ENCODE measurements at regions not wholly inside any gene's neighbourhood (a gene's known extent, or its start where the extent isn't known, plus 50 kb on each side); places are given as distances from the start of the nearest gene placed in this dataset.

DNA sequence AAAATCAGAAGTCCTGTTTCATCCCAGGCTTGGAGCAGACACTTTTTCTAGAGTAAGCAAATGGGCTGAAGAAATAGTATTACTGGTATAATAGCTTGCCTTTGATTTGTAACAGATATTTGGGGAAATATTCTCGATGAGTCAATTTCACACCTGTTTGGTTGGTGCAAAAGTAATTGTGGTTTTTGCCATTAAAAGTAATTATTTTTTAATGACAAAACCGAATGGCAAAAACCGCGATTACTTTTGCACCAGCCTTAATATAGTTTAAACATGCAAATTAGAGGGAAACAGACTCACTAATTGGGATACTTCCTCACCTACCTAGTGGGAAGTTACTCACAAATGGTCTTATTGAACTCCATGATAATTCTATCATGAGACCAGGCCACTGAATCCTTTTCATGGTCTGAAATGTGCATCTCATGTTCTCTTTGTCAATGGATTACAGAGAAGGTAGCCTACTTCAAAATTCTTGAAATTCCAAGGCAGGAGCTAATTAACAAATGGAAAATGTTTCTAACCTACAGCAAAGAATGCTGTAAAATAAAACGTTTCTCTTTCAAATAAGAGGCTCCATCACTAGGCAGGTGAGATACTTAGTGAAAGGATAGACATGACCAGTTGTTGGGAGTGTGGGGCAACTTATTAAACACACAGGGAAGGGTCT is 391.3 kb downstream of the EMP1 start:
- Histone ChIP-seq H3K4me1 (ENCODE audit: control insufficient read depth, low read length) (no peaks in the 10 kb centered on the region), H3K4me2 (ENCODE audit: low read length) (no peak overlapping the region), H3F3A (ENCODE audit: control insufficient read depth, insufficient read depth) (no peaks in the 10 kb centered on the region), H3K9me2 (replicated peaks; ENCODE audit: control insufficient read depth, low read length) (no peaks in the 10 kb centered on the region), H3K27ac (ENCODE audit: low read depth, low read length) (no peak overlapping the region), H3K9me3 (ENCODE audit: control insufficient read depth, insufficient read depth, low read length) (no peaks in the 10 kb centered on the region), H3K27me3 (ENCODE audit: control insufficient read depth, low read length) (no peaks in the 10 kb centered on the region), H3K79me2 (ENCODE audit: control insufficient read depth, low read length) (no peaks in the 10 kb centered on the region), H3K4me3 (ENCODE audit: low read length) (no peak overlapping the region), H3K36me3 (ENCODE audit: control insufficient read depth, low read length) (no peaks in the 10 kb centered on the region), H4K20me1 (ENCODE audit: control insufficient read depth, insufficient read depth, low read depth, low read length) (no peaks in the 10 kb centered on the region)
- TF ChIP-seq, protein P1, sequence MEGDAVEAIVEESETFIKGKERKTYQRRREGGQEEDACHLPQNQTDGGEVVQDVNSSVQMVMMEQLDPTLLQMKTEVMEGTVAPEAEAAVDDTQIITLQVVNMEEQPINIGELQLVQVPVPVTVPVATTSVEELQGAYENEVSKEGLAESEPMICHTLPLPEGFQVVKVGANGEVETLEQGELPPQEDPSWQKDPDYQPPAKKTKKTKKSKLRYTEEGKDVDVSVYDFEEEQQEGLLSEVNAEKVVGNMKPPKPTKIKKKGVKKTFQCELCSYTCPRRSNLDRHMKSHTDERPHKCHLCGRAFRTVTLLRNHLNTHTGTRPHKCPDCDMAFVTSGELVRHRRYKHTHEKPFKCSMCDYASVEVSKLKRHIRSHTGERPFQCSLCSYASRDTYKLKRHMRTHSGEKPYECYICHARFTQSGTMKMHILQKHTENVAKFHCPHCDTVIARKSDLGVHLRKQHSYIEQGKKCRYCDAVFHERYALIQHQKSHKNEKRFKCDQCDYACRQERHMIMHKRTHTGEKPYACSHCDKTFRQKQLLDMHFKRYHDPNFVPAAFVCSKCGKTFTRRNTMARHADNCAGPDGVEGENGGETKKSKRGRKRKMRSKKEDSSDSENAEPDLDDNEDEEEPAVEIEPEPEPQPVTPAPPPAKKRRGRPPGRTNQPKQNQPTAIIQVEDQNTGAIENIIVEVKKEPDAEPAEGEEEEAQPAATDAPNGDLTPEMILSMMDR (IDR thresholded peaks at IDR 0.05; ENCODE audit: low read depth, low read length, poor library complexity, severe bottlenecking), result no peak
- TF ChIP-seq EZH2phosphoT487 (IDR thresholded peaks at IDR 0.05; ENCODE audit: borderline replicate concordance, low read length), result no peak

DNA sequence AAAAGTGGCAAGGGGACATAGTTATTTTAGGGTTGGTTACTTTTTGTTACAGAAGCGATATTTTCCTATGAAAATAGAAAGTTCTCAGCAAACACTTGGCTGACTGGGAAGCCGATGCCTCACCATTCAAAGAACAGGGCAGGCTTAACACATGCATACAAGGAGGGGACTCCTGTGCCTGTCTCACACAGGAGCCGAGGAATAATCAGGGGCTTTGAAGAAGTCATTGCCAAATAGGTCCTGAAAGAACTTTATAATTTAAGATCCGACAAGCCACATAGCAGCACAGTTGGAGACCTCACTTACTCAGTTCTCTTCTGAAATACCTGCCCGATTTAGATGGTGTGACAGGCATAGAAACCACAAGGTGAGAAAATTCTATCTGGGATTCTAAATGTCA is 389.8 kb downstream of the EMP1 start:
- Histone ChIP-seq H3K36me3 (ENCODE audit: control insufficient read depth, low read length) (no peaks in the 10 kb centered on the region), H3K27ac (ENCODE audit: low read depth, low read length) (no peak overlapping the region), H4K20me1 (ENCODE audit: control insufficient read depth, insufficient read depth, low read depth, low read length) (no peaks in the 10 kb centered on the region), H3K79me2 (ENCODE audit: control insufficient read depth, low read length) (no peaks in the 10 kb centered on the region), H3K4me1 (ENCODE audit: control insufficient read depth, low read length) (no peaks in the 10 kb centered on the region), H3F3A (ENCODE audit: control insufficient read depth, insufficient read depth) (no peaks in the 10 kb centered on the region), H3K9me3 (ENCODE audit: control insufficient read depth, insufficient read depth, low read length) (no peaks in the 10 kb centered on the region), H3K4me3 (ENCODE audit: low read length) (no peak overlapping the region), H3K9me2 (replicated peaks; ENCODE audit: control insufficient read depth, low read length) (no peaks in the 10 kb centered on the region), H3K27me3 (ENCODE audit: control insufficient read depth, low read length) (no peaks in the 10 kb centered on the region), H3K4me2 (ENCODE audit: low read length) (no peak overlapping the region)
- no peak for TF ChIP-seq EZH2phosphoT487 (IDR thresholded peaks at IDR 0.05; ENCODE audit: borderline replicate concordance, low read length)
- TF ChIP-seq, protein P1 (IDR thresholded peaks at IDR 0.05; ENCODE audit: low read depth, low read length, poor library complexity, severe bottlenecking), result no peak

DNA sequence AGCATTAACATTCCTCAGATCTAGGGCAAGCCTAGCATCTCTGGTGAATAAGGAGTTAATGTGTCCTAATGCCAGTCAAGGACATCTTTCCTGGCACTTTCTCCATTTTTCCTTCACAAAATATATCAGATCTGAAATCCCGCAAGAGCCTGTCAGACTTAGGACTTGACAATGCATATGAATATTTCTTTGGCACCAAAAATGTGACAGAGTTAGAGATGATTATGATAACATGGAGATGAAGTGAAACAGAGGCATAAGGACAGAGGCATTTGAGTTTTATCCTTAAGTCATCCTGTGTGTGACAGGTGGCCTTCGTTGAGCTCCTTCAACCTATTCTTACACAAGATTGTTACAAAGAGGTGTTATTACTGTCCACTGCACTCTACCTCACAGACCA is 388.0 kb downstream of the EMP1 start:
- Histone ChIP-seq H3K79me2 (ENCODE audit: control insufficient read depth, low read length) (no peaks in the 10 kb centered on the region), H3K27ac (ENCODE audit: low read depth, low read length) (no peak overlapping the region), H3K4me1 (ENCODE audit: control insufficient read depth, low read length) (no peaks in the 10 kb centered on the region), H3K36me3 (ENCODE audit: control insufficient read depth, low read length) (no peaks in the 10 kb centered on the region), H3K27me3 (ENCODE audit: control insufficient read depth, low read length) (no peaks in the 10 kb centered on the region), H3F3A (ENCODE audit: control insufficient read depth, insufficient read depth) (no peaks in the 10 kb centered on the region), H3K4me2 (ENCODE audit: low read length) (no peak overlapping the region), H4K20me1 (ENCODE audit: control insufficient read depth, insufficient read depth, low read depth, low read length) (no peaks in the 10 kb centered on the region), H3K9me3 (ENCODE audit: control insufficient read depth, insufficient read depth, low read length) (no peaks in the 10 kb centered on the region), H3K4me3 (ENCODE audit: low read length) (no peak overlapping the region), H3K9me2 (replicated peaks; ENCODE audit: control insufficient read depth, low read length) (no peaks in the 10 kb centered on the region)
- TF ChIP-seq, protein P1 (IDR thresholded peaks at IDR 0.05; ENCODE audit: low read depth, low read length, poor library complexity, severe bottlenecking), result no peak
- no peak for TF ChIP-seq EZH2phosphoT487 (IDR thresholded peaks at IDR 0.05; ENCODE audit: borderline replicate concordance, low read length)
